ENCODE measurements at regions not wholly inside any gene's neighbourhood (a gene's known extent, or its start where the extent isn't known, plus 50 kb on each side); places are given as distances from the start of the nearest gene placed in this dataset.

GRCh38 chr7:45985902-45986301, 64.8 kb upstream of the IGFBP3 start:
- Histone ChIP-seq H2AK9ac (replicated peaks; ENCODE audit: low read depth, low read length, poor library complexity) (peak overlapping the region; percentile 16), H3K14ac (replicated peaks; ENCODE audit: low read depth, low read length) (no peak overlapping the region), H2AFZ (replicated peaks; ENCODE audit: low read length, poor library complexity) (peak overlapping the region; percentile 75), H4K91ac (ENCODE audit: insufficient read depth, low read depth, low read length) (peak overlapping the region; percentile 41; the same call in 1 of the 2 replicates), H2BK120ac (ENCODE audit: low read depth, low read length) (peak overlapping the region; percentile 49; the same call in 1 of the 2 replicates), H3K9ac (ENCODE audit: low read depth, low read length) (no peak overlapping the region), H3K27me3 (ENCODE audit: control insufficient read depth, insufficient read depth, low read length) (no peaks in the 10 kb centered on the region), H4K5ac (ENCODE audit: low read depth, low read length) (no peak overlapping the region; the same call in 1 of the 2 replicates), H2BK15ac (ENCODE audit: low read depth, low read length) (peak overlapping the region; percentile 0; the same call in 1 of the 3 replicates), H2AK5ac (ENCODE audit: low read depth, low read length) (peak overlapping the region; percentile 73; the same call in 1 of the 2 replicates), H3K18ac (ENCODE audit: low read depth, low read length) (no peak overlapping the region), H3K23ac (ENCODE audit: low read depth, low read length) (no peak overlapping the region), H3K36me3 (ENCODE audit: control insufficient read depth, insufficient read depth, low read length) (no peaks in the 10 kb centered on the region), H3K9me3 (ENCODE audit: control insufficient read depth, insufficient read depth, low read length) (no peaks in the 10 kb centered on the region), H3K4me2 (ENCODE audit: low read depth, low read length) (no peak overlapping the region), H4K8ac (ENCODE audit: low read depth in 2 of 2, low read length in 2 of 2) (peak overlapping the region; percentile 30 to 63; a peak in 2 of 4 replicates), H2BK5ac (ENCODE audit: low read depth, low read length, poor library complexity, severe bottlenecking) (no peak overlapping the region), H3K79me1 (ENCODE audit: low read depth in 1 of 2, low read length in 2 of 2) (no peaks in the 10 kb centered on the region), H3K4me1 (ENCODE audit: control insufficient read depth, insufficient read depth, low read length) (peaks cover 5% of the 10 kb centered on the region), H3K56ac (ENCODE audit: extremely low read depth, insufficient read depth, low read length) (no peak overlapping the region), H4K20me1 (ENCODE audit: insufficient read depth, low read length) (no peaks in the 10 kb centered on the region), H3K27ac (ENCODE audit: insufficient read depth, low read length) (no peak overlapping the region), H3K4ac (ENCODE audit: low read depth, low read length) (peak overlapping the region; percentile 3; the same call in 1 of the 2 replicates), H2BK20ac (ENCODE audit: low read depth, low read length) (no peak overlapping the region), H3K9me1 (ENCODE audit: insufficient read depth, low read length) (peaks cover 4% of the 10 kb centered on the region; the same call in 1 of the 2 replicates), H3K4me3 (ENCODE audit: insufficient read depth, low read depth, low read length) (no peak overlapping the region)
- dilution Hi-C loops (cut with HindIII; ENCODE audit: low sequenced_read_pairs, unreplicated experiment) (no loop called here), intact Hi-C loops (cut with micrococcal nuclease) (no loop called here), in situ Hi-C loops (cut with MboI; ENCODE audit: low sequenced_read_pairs) (no loop called here)
- no CpG with 5 or more reads among the region's 4 CpGs for WGBS, 2 experiments (ENCODE audit: extremely low coverage in 2 of 2, insufficient read length in 1 of 2)
- DNase-seq (peak; percentile 80), ATAC-seq (ENCODE audit: low read depth) (peak; percentile 93)
- BruUV-seq (replicated peaks), result no TSS peak
- ChIA-PET POLR2A (ENCODE audit: unreplicated experiment) (no interaction called here), CTCF (interaction anchor here (0.7 to 1.2 kb wide), 4 partner anchors 15 to 153 kb away, joined by 3 read pairs; no protein-coding TSS in a partner anchor)
- TF ChIP-seq CTCF (conservative IDR thresholded peaks at IDR 0.05; ENCODE audit: low read depth, low read length) (no peak), CEBPB (IDR thresholded peaks at IDR 0.05; ENCODE audit: low read depth, low read length) (peak; percentile 43; the same call in 1 of the 2 replicates), NFE2L2 (IDR thresholded peaks at IDR 0.05; ENCODE audit: low read depth, low read length) (no peak), BHLHE40 (IDR thresholded peaks at IDR 0.05; ENCODE audit: low read depth, low read length) (no peak), RAD21 (IDR thresholded peaks at IDR 0.05; ENCODE audit: low read length) (peak; percentile 18; the same call in 1 of the 2 replicates)

Data from IMR-90 (cell line).